Left lung (tissue), 4 donors: ENCODE measurements at regions not wholly inside any gene's neighbourhood (a gene's known extent, or its start where the extent isn't known, plus 50 kb on each side); places are given as distances from the start of the nearest gene placed in this dataset.

ENCODE experiments used
- ATAC-seq: fragments of 200-7000 bp; cut with Tn5 transposase; one replicate; pipeline ENCODE4 v1.9.1; 2020; ENCODE audit warnings: moderate library complexity
- DNase-seq, 4 donors: peaks; one replicate each; pipeline ENCODE4 v3.0.0-alpha.2; 2013 to 2020
- H3K27ac ChIP-seq, 2 donors: fragments of 200-600 bp; sonication (generic) in 1 of 2; one replicate each; pipeline versions ENCODE4 v1.5.0 to v1.8.0; 2020 to 2021
- H3K27me3 ChIP-seq, 2 donors: fragments of 200-600 bp; sonication (generic) in 1 of 2; one replicate each; pipeline versions ENCODE4 v1.5.0 to v1.8.0; 2020 to 2021
- H3K36me3 ChIP-seq, 2 donors: fragments of 200-600 bp; sonication (generic) in 1 of 2; one replicate each; pipeline versions ENCODE4 v1.5.0 to v1.8.0; 2020 to 2021
- H3K4me1 ChIP-seq, 2 donors: fragments of 200-600 bp; one replicate each; pipeline ENCODE4 v1.8.0; 2021
- H3K4me3 ChIP-seq, 2 donors: fragments of 200-600 bp; sonication (generic) in 1 of 2; one replicate each; pipeline versions ENCODE4 v1.5.0 to v1.8.0; 2020 to 2021; ENCODE audit warnings: mild to moderate bottlenecking in 1 of 2
- H3K9me3 ChIP-seq, 2 donors: fragments of 200-600 bp; sonication (generic) in 1 of 2; one replicate each; pipeline versions ENCODE4 v1.5.0 to v1.8.0; 2020 to 2021
- intact Hi-C, 2 donors: fragments of 100-400 bp; cut with DNase I; formaldehyde crosslinking; loops; one replicate each; pipeline versions ENCODE4 v1.11.2 to v1.14.2; 2022
- TF ChIP-seq, protein P1 (sequence below), 2 donors: fragments of 200-600 bp; sonication (generic) in 1 of 2; IDR thresholded peaks; one replicate each; pipeline versions ENCODE4 v1.5.0 to v1.8.0; 2021; ENCODE audit warnings: antibody characterized with exemption in 2 of 2
- donor health status: DM: no; HTN: yes; CAD: no.
- donor health status: DM: no; HTN: no; CAD: no.

DNA sequence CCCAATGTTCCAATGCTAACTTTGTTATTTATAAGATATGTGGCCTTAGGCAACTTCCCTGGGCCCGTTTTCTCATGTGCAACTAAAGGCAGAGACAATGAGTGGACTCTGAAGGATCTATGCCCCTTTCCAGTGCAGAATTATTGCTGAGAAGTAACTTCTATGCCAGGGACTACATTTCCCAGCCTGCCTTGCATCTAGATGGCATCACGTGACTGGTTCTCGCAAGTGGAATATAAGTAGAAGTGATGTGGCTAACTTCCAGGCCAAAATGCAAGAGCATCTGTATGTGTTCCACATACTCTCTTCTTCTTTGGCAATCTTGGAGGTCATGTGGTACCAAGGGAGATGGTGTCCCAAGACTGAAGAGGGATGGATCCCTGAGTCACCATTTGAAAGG, 674.4 kb downstream of the NTRK3 start:
- ATAC-seq (no peak), DNase-seq (no peak)
- Histone ChIP-seq H3K4me1 (no peaks in the 10 kb centered on the region), H3K36me3 (no peaks in the 10 kb centered on the region), H3K4me3 (no peak overlapping the region), H3K27ac (no peak overlapping the region), H3K27me3 (no peaks in the 10 kb centered on the region), H3K9me3 (no peaks in the 10 kb centered on the region)
- intact Hi-C loops, result no loop called here
- TF ChIP-seq, protein P1, sequence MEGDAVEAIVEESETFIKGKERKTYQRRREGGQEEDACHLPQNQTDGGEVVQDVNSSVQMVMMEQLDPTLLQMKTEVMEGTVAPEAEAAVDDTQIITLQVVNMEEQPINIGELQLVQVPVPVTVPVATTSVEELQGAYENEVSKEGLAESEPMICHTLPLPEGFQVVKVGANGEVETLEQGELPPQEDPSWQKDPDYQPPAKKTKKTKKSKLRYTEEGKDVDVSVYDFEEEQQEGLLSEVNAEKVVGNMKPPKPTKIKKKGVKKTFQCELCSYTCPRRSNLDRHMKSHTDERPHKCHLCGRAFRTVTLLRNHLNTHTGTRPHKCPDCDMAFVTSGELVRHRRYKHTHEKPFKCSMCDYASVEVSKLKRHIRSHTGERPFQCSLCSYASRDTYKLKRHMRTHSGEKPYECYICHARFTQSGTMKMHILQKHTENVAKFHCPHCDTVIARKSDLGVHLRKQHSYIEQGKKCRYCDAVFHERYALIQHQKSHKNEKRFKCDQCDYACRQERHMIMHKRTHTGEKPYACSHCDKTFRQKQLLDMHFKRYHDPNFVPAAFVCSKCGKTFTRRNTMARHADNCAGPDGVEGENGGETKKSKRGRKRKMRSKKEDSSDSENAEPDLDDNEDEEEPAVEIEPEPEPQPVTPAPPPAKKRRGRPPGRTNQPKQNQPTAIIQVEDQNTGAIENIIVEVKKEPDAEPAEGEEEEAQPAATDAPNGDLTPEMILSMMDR (IDR thresholded peaks at IDR 0.05), result no peak

DNA sequence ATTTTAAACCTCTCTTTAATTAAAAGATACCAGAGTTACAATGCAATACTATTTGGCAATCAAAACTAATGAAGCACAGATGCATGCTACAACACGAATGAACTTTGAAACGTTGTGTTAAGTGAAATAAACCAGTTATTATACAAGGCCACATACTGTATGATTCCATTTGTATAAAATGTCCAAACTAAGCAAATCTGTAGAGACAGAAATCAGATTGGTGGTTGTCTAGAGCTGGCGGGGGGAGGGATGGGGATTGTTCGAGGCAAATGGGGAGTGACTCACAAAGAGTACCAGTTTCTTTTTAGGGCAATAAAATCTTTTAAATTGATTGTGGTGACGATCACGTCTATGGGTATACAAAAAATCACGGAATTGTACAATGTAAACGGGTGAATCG, 677.0 kb downstream of the NTRK3 start:
- no peaks in the 10 kb centered on the region for H3K4me1 ChIP-seq
- H3K4me3 ChIP-seq, result no peak overlapping the region
- DNase-seq, result no peak
- TF ChIP-seq, protein P1 (IDR thresholded peaks at IDR 0.05), result no peak
- H3K36me3 ChIP-seq, result no peaks in the 10 kb centered on the region
- H3K27ac ChIP-seq, result no peak overlapping the region
- ATAC-seq, result no peak
- no peaks in the 10 kb centered on the region for H3K27me3 ChIP-seq
- no peaks in the 10 kb centered on the region for H3K9me3 ChIP-seq
- intact Hi-C loops, result no loop called here

DNA sequence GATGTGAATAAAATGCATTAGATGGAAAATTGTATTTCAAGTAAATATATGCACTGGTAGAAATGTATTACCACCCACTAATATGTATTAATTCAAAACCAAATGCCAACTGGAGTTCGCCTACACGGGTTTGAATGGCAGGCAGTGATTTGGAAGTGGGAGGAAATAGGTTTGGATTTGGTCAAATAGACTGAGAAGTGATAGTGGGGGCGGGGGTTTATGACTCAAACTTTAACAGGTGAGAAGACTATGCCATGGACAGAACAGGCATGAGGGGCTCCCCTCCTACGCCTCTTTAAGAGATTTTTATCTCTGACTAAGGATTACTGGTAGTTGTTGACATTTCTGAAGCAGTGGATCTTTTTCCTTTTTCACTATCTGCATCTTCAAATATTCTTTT, 677.8 kb downstream of the NTRK3 start:
- no peaks in the 10 kb centered on the region for H3K27me3 ChIP-seq
- DNase-seq, result no peak
- H3K36me3 ChIP-seq, result no peaks in the 10 kb centered on the region
- H3K27ac ChIP-seq, result no peak overlapping the region
- no peaks in the 10 kb centered on the region for H3K9me3 ChIP-seq
- TF ChIP-seq, protein P1 (IDR thresholded peaks at IDR 0.05), result no peak
- ATAC-seq, result no peak
- intact Hi-C loops, result no loop called here
- H3K4me3 ChIP-seq, result no peak overlapping the region
- H3K4me1 ChIP-seq, result no peaks in the 10 kb centered on the region

DNA sequence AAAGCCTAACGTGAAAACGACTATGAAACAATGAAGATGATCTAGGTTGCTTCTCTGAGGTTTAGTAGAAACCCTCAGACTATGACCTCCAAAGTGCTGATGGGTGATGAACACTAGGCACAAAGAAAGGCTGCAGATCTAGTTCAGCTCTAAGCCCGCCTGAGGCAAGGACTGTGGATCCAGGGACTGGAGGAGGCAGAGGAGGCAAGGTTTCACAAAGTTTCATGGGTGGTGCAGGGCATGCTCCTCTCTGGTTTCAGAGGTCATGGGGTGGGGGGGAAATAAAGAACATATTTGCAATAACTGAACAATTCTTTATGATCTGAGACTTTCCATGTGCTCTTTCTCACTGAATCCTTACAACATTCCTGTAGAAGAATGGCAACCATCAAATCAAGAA, 679.2 kb downstream of the NTRK3 start:
- intact Hi-C loops, result no loop called here
- ATAC-seq (no peak), DNase-seq (no peak)

DNA sequence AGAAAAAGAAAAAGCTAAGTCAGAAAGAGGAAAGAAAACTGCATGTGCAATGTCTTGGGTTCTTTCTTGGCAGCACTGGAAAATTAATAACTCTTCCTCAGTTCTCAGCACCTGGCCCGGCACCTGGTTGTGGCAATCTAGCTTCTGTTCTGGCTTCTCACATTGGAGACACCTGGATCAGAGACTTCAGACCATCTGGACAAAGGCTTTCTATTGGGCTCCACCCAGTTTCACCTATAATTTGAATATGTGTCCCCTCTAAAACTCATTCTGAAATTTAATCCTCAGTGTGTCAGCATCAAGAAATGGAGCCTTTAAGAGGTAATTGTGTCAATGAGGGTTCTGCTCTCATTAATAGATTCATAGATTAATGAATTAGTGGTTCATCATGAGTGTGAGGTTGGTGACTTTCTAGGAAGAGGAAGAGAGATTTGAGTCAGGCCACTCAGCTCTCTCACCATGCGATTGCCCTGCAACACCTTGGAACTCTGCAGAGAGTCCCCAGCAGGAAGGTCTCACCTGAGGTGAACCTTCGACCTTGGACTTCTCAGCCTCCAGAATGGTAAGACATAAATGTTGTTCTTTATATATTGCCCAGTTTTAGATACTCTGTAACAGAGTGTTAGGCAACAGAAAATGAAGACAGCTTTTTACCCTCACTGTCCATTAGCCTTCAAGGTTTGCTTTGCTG, 679.9 kb downstream of the NTRK3 start:
- H3K4me3 ChIP-seq, result no peak overlapping the region
- ATAC-seq (no peak), DNase-seq (no peak)
- H3K36me3 ChIP-seq, result no peaks in the 10 kb centered on the region
- intact Hi-C loops, result no loop called here
- H3K27ac ChIP-seq, result no peak overlapping the region
- no peaks in the 10 kb centered on the region for H3K9me3 ChIP-seq
- TF ChIP-seq, protein P1 (IDR thresholded peaks at IDR 0.05), result no peak
- no peaks in the 10 kb centered on the region for H3K4me1 ChIP-seq
- no peaks in the 10 kb centered on the region for H3K27me3 ChIP-seq

More for the DNA sequence above, 679.2 kb downstream of the NTRK3 start:
- Histone ChIP-seq H3K4me3 (no peak overlapping the region), H3K9me3 (no peaks in the 10 kb centered on the region), H3K27me3 (no peaks in the 10 kb centered on the region), H3K36me3 (no peaks in the 10 kb centered on the region), H3K4me1 (no peaks in the 10 kb centered on the region), H3K27ac (no peak overlapping the region)
- TF ChIP-seq, protein P1 (IDR thresholded peaks at IDR 0.05), result no peak
